ENCODE measurements at regions not wholly inside any gene's neighbourhood (a gene's known extent, or its start where the extent isn't known, plus 50 kb on each side); places are given as distances from the start of the nearest gene placed in this dataset.
"Not testable (repeated sequence)": the region's sequence is repeated elsewhere in the genome, so short reads cannot be mapped to it uniquely, and the experiment has no call there.

- in situ Hi-C loops (cut with HindIII; ENCODE audit: low sequenced_read_pairs), result no loop called here
These were observed 709.1 kb upstream of the CHAC2 start for GRCh38 chr2:53058526-53058925.

GRCh38 chr2:53053937-53054336, 713.7 kb upstream of the CHAC2 start:
- in situ Hi-C loops (cut with HindIII; ENCODE audit: low sequenced_read_pairs), result no loop called here

DNA sequence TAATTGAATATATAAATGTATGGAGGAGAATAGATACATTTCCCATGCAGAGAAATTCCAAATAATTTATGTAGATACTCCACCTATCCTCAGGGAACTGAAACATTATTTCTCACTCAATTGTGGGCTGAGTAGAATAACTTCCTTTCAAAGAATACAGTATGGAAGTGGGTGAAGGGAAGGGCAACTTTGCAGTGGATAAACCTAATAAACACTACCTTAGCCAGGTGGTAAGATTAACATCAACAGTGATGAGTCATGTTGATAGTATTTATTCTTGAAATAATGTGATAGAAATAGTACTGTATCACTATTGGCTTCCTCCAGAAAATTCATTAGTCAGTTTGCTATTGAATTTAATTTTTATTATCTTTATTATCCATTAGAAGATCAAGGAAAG, 716.4 kb upstream of the CHAC2 start:
- in situ Hi-C loops (cut with HindIII; ENCODE audit: low sequenced_read_pairs), result no loop called here

- in situ Hi-C loops (cut with HindIII; ENCODE audit: low sequenced_read_pairs), result no loop called here
These were observed 726.9 kb upstream of the CHAC2 start for GRCh38 chr2:53040536-53041229.

GRCh38 chr2:53036196-53036595, 731.4 kb upstream of the CHAC2 start:
- in situ Hi-C loops (cut with HindIII; ENCODE audit: low sequenced_read_pairs), result no loop called here

DNA sequence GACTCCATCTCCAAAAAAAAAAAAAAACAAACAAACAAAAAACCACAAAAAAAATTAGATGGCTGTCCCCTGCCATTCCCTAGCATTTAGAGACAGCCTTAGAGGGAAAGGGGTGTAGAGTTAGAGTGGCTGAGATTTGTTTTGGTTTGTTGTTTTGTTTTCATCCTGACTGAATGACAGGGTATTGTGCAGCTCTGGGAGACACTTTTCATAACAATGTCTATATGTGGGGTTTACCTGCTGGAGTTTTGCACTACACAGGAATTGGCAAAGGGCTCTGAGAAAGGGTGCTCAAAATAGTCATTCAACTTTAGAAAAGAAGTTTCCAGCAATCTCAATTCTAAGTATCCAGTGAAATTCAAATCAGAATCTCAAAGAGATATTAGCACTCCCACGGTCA, 732.5 kb upstream of the CHAC2 start:
- in situ Hi-C loops (cut with HindIII; ENCODE audit: low sequenced_read_pairs), result no loop called here

- in situ Hi-C loops (cut with HindIII; ENCODE audit: low sequenced_read_pairs), result no loop called here
These were observed 734.2 kb upstream of the CHAC2 start for GRCh38 chr2:53033411-53033810.

DNA sequence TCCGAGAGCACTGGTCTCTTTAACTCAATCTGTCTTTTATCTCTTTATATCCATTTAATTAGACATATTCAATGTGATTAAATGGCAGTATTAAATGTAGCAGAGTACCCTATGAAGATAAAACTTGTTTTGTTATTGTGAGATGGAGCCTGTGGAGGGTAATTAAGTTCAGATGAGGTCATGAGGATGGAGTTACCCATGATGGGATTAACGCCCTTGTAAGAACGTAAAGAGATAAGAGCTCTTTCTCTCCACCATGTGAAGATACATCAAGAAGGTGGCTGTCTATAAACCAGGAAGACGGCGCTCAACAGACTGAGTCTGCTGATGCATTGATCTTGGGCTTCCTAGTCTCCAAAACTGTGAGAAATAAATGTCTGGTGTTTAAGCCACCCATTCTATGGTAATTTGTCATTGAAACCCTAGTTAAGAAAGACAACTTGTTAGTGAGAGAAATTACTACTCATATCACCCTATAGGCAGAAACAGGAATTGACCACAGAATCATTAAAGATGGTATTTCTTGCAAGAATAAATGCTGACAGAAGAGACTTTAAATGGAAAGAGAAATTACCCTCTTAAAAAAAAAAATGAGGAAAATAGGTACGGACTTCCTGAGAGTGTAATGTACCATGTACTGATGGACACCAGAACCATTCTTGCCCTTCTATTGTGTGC, 738.7 kb upstream of the CHAC2 start:
- in situ Hi-C loops (cut with HindIII; ENCODE audit: low sequenced_read_pairs), result no loop called here

GRCh38 chr2:53028225-53028624, 739.4 kb upstream of the CHAC2 start:
- in situ Hi-C loops (cut with HindIII; ENCODE audit: low sequenced_read_pairs), result no loop called here

- in situ Hi-C loops (cut with HindIII; ENCODE audit: low sequenced_read_pairs), result not testable (repeated sequence)
These were observed 745.4 kb upstream of the CHAC2 start for GRCh38 chr2:53022248-53022647.

DNA sequence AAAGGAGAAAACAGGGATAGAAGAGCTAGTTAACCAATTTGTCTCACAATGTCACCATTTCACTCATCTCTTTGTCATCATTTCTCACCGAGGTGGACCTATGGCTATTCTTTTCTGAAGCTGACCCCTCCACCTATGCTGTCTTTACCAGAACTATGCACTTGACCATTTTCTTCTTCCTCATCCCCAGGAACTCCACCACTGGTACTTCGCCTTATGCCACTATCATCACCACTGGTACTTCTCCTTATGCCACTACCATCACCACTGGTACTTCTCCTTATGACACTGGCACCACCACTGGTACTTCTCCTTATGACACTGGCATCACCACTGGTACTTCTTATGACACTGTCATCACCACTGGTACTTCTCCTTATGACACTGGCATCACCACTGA, 745.8 kb upstream of the CHAC2 start:
- in situ Hi-C loops (cut with HindIII; ENCODE audit: low sequenced_read_pairs), result no loop called here

DNA sequence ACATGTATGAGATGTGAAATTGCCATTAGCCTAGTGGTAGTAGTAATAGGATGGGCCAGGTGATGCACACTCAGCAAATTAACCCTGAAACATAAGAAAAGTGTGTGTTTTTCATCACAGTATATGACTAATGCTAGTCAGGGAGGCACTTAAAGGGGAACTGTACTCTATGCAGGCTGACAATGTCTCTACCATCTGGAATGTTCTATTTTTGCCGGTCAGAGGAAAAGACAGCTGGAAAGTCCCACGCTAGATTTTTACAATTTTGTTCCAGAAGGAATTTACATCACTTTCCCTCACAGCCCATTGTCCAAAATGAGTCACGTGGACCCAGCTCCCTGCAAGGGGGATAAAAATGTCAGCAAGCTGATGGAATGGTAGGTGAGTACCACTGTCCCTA, 746.3 kb upstream of the CHAC2 start:
- in situ Hi-C loops (cut with HindIII; ENCODE audit: low sequenced_read_pairs), result no loop called here

DNA sequence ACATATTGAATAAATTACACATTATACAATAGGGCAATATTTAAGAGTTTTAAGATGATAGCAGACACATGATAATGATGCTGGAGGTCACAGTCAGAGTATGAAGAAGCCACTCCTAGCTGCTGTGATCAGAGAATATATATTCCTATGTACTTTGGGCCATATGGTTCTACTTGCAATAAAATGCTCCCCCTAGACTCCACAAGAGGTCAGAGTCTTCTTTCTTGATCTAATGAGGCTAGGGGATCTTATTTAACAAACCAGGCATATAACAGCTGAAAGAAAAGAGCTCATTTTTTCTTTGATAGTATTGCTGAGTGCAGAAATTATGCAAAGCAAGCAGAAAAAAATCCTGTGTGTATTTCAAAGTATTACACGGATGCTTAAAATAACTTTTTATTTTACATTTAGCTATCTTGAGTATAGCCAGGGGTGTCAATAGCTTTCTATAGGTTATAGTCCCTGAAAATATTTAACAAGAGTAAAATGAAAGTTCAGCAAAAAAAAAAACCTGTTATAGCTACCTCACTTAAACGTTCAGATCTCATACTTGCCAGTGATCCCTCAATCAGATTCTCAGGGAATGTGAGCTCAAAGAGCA, 748.7 kb upstream of the CHAC2 start:
- in situ Hi-C loops (cut with HindIII; ENCODE audit: low sequenced_read_pairs), result no loop called here

DNA sequence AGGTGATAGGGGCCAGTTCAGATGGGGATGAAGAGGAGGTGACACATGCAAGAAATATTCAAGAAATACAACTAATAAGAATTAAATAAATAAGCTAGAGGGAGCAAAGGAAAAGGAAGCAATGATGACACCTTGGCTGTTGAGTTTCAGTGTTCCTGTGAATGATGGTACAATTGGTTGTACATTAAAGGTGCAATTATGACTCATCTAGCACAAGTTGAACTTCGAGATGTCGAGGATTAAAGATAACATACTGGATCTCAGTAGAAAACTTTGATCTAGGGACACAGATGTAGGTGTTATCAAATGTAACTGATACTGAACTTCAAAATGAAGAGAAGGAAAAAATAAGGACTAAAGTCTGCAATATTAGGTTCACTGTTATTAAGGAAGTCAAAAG, 760.6 kb upstream of the CHAC2 start:
- in situ Hi-C loops (cut with HindIII; ENCODE audit: low sequenced_read_pairs), result no loop called here

GRCh38 chr2:53004413-53004812, 763.2 kb upstream of the CHAC2 start:
- in situ Hi-C loops (cut with HindIII; ENCODE audit: low sequenced_read_pairs), result no loop called here

DNA sequence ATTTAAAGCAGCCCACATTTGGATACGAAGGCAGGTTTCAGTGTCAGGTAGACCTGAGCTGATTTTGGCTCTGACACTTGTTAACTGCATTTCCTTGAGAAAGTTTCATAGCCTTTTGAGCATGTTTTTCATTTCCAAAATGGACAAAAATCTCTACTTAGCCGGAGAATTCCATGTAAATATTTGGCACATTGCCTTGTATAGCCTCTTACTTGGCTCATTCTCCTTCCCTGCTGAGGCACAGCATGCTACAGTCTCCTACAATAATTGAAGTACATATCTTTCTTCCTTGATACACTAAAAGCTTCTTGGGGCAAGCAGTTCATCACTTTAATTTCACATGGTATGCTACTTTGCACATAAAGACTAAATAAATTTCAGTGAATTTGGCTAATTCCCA, 772.2 kb upstream of the CHAC2 start:
- in situ Hi-C loops (cut with HindIII; ENCODE audit: low sequenced_read_pairs), result no loop called here

DNA sequence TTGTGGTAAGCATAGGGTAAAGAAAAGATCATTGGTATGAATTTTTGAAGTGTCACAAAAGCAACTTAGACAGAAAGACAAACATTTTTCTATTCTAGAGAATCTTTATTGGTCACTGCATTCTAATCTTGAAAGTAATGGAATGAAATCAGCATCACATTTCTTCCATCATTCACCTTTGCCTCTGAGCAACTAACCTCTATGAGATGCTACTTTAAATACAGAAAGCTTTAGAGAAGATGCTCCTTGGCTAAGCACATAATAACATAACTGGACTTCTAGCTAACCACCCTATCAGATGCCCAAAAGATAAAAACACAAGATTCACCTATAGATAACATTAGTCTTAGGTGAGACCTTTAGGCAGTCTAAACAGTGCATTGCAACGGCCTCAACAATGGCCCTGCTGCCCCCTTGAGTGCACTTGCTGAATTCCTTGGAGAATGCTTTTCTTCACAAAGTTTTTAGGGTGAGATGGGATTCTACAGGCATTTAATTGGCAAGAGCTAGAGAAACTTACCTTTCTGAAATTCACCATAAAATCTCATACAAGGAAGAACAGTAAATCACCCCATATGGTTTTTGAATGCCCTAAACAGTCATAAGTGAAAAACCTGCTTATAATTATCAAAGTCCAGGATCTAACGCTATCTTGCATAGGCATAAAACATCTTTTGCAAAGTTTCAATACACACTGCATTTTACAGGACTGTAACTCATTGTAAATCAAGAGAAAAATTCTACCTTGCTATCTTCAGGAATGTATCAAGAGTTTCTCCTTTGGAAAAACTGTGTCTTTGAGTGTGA, 791.3 kb upstream of the CHAC2 start:
- in situ Hi-C loops (cut with HindIII; ENCODE audit: low sequenced_read_pairs), result no loop called here

GRCh38 chr2:52974127-52974526, 793.5 kb upstream of the CHAC2 start:
- in situ Hi-C loops (cut with HindIII; ENCODE audit: low sequenced_read_pairs), result no loop called here

- in situ Hi-C loops (cut with HindIII; ENCODE audit: low sequenced_read_pairs), result no loop called here
These were observed 797.0 kb upstream of the CHAC2 start for GRCh38 chr2:52970642-52971041.

DNA sequence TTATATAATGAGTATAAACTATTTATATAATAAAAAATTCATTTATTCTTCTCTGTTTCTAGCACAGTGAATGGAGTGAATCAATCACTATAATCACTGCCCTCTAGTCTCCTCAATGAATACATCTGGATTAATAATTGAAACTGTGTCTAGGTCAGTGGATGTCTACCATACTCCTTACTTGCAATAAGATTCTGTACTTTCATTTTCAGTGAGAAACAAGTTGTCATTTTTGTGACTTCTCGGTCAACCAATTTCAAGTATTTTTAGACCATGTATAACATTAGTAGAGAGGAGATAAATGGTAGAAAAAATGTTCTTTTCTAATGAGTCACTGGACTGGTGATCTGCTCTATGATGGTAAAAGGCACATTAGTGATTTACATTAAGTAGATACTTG, 799.6 kb upstream of the CHAC2 start:
- in situ Hi-C loops (cut with HindIII; ENCODE audit: low sequenced_read_pairs), result no loop called here

- in situ Hi-C loops (cut with HindIII; ENCODE audit: low sequenced_read_pairs), result no loop called here
These were observed 802.6 kb upstream of the CHAC2 start for GRCh38 chr2:52964916-52965530.
